ENCODE measurements at regions not wholly inside any gene's neighbourhood (a gene's known extent, or its start where the extent isn't known, plus 50 kb on each side); places are given as distances from the start of the nearest gene placed in this dataset.

DNA sequence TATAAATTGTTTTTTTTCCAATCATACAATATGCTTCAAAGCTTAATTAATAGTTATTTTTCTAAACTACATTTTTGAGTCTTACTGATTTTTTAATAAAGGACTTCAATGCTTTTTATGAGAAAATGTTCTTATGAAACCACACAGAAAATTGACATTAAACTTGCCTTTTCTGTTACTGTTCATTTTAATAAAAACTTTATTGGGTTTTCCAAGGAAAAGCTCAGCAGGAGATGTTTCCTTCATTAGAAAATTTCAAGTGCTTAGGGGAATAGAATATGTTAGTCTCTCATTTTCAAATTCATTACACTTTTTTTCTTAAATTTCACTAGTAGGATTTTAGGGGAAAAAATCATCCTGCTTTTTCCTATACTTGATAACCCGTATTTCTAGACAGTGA is 711.4 kb downstream of the DIPK2A start:
- Histone ChIP-seq H3K36me3 (no peaks in the 10 kb centered on the region), H3K27ac (no peak overlapping the region), H3K4me3 (no peak overlapping the region), H3K9me3 (no peaks in the 10 kb centered on the region), H3K27me3 (ENCODE audit: low read depth) (no peaks in the 10 kb centered on the region), H3K4me1 (no peaks in the 10 kb centered on the region)
- intact Hi-C loops (cut with DNase I) = no loop called here
- ATAC-seq (no peak), DNase-seq (no peak)
- TF ChIP-seq, protein P1, sequence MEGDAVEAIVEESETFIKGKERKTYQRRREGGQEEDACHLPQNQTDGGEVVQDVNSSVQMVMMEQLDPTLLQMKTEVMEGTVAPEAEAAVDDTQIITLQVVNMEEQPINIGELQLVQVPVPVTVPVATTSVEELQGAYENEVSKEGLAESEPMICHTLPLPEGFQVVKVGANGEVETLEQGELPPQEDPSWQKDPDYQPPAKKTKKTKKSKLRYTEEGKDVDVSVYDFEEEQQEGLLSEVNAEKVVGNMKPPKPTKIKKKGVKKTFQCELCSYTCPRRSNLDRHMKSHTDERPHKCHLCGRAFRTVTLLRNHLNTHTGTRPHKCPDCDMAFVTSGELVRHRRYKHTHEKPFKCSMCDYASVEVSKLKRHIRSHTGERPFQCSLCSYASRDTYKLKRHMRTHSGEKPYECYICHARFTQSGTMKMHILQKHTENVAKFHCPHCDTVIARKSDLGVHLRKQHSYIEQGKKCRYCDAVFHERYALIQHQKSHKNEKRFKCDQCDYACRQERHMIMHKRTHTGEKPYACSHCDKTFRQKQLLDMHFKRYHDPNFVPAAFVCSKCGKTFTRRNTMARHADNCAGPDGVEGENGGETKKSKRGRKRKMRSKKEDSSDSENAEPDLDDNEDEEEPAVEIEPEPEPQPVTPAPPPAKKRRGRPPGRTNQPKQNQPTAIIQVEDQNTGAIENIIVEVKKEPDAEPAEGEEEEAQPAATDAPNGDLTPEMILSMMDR (IDR thresholded peaks at IDR 0.05) = no peak

DNA sequence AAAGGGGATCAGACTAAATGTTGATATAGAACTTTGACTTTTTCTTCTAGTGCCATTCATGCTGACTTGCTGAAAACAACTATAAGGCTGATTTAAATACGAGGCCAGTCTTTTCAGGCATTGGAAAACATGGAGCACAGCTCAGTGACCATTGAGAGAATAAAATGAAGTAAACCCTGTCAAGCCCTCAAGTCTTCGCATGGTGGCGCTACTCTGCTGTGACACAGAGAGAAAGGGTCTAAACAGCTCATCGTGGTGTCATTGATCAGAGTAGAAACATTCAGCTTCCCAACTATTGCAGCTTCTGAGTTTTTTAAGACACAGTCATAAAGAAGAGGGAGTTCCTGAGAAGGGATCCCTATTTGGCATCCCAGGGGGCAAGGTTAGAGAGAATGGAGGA is 716.2 kb downstream of the DIPK2A start:
- DNase-seq (no peak), ATAC-seq (no peak)
- intact Hi-C loops (cut with DNase I) = no loop called here
- no peaks in the 10 kb centered on the region for H3K27me3 ChIP-seq (ENCODE audit: low read depth)
- H3K9me3 ChIP-seq = no peaks in the 10 kb centered on the region
- no peaks in the 10 kb centered on the region for H3K4me1 ChIP-seq
- H3K27ac ChIP-seq = no peak overlapping the region
- H3K4me3 ChIP-seq = no peak overlapping the region
- H3K36me3 ChIP-seq = no peaks in the 10 kb centered on the region
- TF ChIP-seq, protein P1 (IDR thresholded peaks at IDR 0.05) = no peak

DNA sequence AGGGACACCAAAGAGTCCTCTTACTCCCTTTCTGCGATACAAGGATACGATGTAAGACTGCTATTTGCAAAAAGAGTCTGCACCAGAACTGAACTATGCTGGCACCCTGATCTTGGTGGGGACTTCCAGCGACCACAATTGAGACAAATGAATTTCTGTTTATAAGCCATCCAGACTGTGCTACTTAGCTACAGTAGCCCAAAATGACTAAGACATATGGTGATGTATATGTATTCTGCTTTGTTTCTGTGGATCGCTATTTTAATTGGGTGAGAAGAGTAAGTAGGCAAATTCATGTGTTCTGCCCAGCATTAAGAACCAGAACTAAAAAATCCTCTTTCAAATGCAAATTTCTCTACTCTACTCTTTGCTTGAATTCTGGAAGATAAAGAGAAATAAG is 720.9 kb downstream of the DIPK2A start:
- H3K27ac ChIP-seq = no peak overlapping the region
- no peaks in the 10 kb centered on the region for H3K4me1 ChIP-seq
- H3K4me3 ChIP-seq = no peak overlapping the region
- ATAC-seq (no peak), DNase-seq (no peak)
- no peaks in the 10 kb centered on the region for H3K27me3 ChIP-seq (ENCODE audit: low read depth)
- TF ChIP-seq, protein P1 (IDR thresholded peaks at IDR 0.05) = no peak
- intact Hi-C loops (cut with DNase I) = no loop called here
- H3K9me3 ChIP-seq = no peaks in the 10 kb centered on the region
- H3K36me3 ChIP-seq = no peaks in the 10 kb centered on the region

DNA sequence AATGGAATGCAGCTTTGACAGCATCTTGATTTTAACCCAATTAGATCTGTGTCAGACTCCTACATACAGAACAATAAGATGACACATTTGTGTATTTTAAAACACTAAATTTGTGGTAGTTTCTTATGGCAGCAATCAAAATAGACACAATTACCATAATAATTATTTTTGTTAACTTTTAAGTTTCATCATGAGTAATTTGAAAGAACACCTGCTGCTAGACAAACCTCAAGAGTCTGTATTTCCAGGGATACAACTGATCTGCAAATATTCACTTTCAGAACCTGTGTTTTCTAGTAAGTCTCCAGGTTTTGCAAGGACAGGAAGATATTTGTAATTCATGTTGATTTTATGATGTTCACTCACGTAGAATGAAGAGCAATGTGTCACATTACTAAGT is 736.8 kb downstream of the DIPK2A start:
- no peaks in the 10 kb centered on the region for H3K9me3 ChIP-seq

DNA sequence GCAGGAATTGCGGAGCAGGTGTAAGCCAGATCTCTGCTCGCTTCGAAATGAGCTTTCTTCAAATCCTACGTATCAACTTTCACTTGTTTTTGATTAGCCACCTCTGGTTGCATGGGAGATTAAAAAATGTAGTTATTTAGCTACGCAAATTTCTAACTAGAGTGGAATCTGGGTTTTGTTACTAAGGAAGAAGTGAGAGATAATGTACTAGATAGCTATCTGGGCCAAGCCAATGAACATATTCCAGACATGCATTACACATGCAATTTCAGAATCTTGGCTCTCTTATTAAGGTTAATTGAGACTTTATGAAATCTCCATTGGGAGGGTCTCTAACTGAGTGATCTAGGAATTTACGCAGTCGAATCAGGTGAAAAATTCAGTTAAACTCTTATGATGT is 765.7 kb downstream of the DIPK2A start:
- TF ChIP-seq, protein P1 (IDR thresholded peaks at IDR 0.05) = no peak
- H3K4me1 ChIP-seq = no peaks in the 10 kb centered on the region
- DNase-seq (no peak), ATAC-seq (no peak)
- H3K27ac ChIP-seq = no peak overlapping the region
- no peaks in the 10 kb centered on the region for H3K9me3 ChIP-seq
- H3K36me3 ChIP-seq = no peaks in the 10 kb centered on the region
- H3K27me3 ChIP-seq (ENCODE audit: low read depth) = no peaks in the 10 kb centered on the region
- intact Hi-C loops (cut with DNase I) = no loop called here
- H3K4me3 ChIP-seq = no peak overlapping the region

More for the DNA sequence above, 736.8 kb downstream of the DIPK2A start:
- H3K27ac ChIP-seq = no peak overlapping the region
- DNase-seq (no peak), ATAC-seq (no peak)
- H3K4me3 ChIP-seq = no peak overlapping the region
- no peaks in the 10 kb centered on the region for H3K4me1 ChIP-seq
- intact Hi-C loops (cut with DNase I) = no loop called here
- H3K27me3 ChIP-seq (ENCODE audit: low read depth) = no peaks in the 10 kb centered on the region
- TF ChIP-seq, protein P1 (IDR thresholded peaks at IDR 0.05) = no peak
- no peaks in the 10 kb centered on the region for H3K36me3 ChIP-seq

DNA sequence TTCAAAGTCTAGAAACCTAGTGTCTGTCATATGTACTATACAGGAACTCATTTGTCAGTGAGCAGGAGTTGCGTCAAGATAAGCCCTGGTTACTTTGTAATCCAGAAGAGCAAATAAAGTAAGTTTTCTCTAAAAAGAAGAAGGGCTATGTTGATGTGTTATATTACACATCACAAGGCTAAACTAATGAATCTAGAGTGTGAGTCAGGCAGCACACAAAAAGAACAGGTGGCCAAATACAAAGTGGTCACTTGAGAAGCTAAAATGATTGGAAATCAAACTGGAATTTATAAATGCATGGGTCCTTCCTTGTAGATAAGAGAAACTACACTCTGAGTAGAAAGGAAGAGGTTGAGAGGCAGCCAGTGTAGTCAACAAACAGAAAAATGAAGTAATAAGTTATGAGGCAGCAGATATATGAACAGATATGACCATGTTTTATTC is 771.6 kb downstream of the DIPK2A start:
- TF ChIP-seq, protein P1 (IDR thresholded peaks at IDR 0.05) = no peak
- Histone ChIP-seq H3K36me3 (no peaks in the 10 kb centered on the region), H3K27me3 (ENCODE audit: low read depth) (no peaks in the 10 kb centered on the region), H3K4me1 (no peaks in the 10 kb centered on the region), H3K4me3 (no peak overlapping the region), H3K27ac (no peak overlapping the region), H3K9me3 (no peaks in the 10 kb centered on the region)
- intact Hi-C loops (cut with DNase I) = no loop called here
- ATAC-seq (no peak), DNase-seq (no peak)

Measured in lower lobe of right lung (tissue), 2 donors.